ENCODE measurements at regions not wholly inside any gene's neighbourhood (a gene's known extent, or its start where the extent isn't known, plus 50 kb on each side); places are given as distances from the start of the nearest gene placed in this dataset.

GRCh38 chr5:25387953-25388352 is 743.2 kb upstream of the CDH10 start:
- TF ChIP-seq, protein P1, sequence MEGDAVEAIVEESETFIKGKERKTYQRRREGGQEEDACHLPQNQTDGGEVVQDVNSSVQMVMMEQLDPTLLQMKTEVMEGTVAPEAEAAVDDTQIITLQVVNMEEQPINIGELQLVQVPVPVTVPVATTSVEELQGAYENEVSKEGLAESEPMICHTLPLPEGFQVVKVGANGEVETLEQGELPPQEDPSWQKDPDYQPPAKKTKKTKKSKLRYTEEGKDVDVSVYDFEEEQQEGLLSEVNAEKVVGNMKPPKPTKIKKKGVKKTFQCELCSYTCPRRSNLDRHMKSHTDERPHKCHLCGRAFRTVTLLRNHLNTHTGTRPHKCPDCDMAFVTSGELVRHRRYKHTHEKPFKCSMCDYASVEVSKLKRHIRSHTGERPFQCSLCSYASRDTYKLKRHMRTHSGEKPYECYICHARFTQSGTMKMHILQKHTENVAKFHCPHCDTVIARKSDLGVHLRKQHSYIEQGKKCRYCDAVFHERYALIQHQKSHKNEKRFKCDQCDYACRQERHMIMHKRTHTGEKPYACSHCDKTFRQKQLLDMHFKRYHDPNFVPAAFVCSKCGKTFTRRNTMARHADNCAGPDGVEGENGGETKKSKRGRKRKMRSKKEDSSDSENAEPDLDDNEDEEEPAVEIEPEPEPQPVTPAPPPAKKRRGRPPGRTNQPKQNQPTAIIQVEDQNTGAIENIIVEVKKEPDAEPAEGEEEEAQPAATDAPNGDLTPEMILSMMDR (conservative IDR thresholded peaks at IDR 0.05 in 1 of 2, IDR thresholded peaks at IDR 0.05 in 1 of 2; ENCODE audit: extremely low read depth in 1 of 2, insufficient read depth in 1 of 2, low read depth in 1 of 2, low read length in 2 of 2) = no peak
- TF ChIP-seq EZH2 (IDR thresholded peaks at IDR 0.05; ENCODE audit: borderline replicate concordance, low read length) = no peak

Measured in mammary epithelial cell (primary cell).